OCI-LY7 (cell line): ENCODE measurements at regions not wholly inside any gene's neighbourhood (a gene's known extent, or its start where the extent isn't known, plus 50 kb on each side); places are given as distances from the start of the nearest gene placed in this dataset.

ENCODE experiments used
- EZH2phosphoT487 ChIP-seq: fragments of 200-600 bp; sonication (generic); IDR thresholded peaks from 2 replicates; pipeline ENCODE4 v1.6.1; 2018; ENCODE audit warnings: low read depth, borderline replicate concordance, mild to moderate bottlenecking, mixed run types, antibody characterized with exemption, low read length, moderate library complexity, mixed read lengths
- TF ChIP-seq, protein P1 (sequence below): fragments of 200-600 bp; sonication (generic); conservative IDR thresholded peaks from 2 replicates; pipeline ENCODE4 v1.5.1; 2014; ENCODE audit warnings: mild to moderate bottlenecking, antibody characterized with exemption, low read length, moderate library complexity, mixed read lengths

DNA sequence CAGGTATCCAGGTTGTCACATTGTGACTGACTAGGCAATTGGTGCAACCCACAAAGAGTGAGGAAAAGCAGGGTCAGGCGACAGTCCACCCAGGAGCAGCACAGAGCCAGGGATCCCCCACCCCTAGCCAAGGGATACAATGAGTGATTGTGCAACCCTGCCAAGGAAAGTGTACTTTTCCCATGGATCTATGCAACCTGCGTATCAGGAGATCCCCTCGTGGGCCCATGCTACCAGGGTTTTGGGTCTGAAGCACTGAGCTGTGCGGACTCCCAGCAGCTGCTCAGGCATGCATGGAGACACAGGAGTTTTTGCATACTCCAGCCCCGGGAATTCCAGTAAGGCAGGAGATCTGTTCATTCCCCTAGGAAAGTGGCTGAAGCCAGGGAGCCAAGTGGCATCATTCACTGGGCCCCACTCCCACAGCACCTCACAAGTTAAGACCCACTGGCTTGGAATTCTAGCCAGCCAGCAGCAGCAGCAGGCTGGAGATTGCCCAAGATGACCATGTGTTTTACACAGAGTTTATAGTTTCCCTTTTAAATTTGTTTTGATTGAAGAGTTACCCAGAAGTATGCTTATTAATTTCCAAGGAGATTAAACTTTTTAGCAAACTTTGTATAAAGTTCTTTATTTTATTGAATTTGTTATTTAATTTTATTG, 136.0 kb downstream of the LTN1 start:
- TF ChIP-seq, protein P1, sequence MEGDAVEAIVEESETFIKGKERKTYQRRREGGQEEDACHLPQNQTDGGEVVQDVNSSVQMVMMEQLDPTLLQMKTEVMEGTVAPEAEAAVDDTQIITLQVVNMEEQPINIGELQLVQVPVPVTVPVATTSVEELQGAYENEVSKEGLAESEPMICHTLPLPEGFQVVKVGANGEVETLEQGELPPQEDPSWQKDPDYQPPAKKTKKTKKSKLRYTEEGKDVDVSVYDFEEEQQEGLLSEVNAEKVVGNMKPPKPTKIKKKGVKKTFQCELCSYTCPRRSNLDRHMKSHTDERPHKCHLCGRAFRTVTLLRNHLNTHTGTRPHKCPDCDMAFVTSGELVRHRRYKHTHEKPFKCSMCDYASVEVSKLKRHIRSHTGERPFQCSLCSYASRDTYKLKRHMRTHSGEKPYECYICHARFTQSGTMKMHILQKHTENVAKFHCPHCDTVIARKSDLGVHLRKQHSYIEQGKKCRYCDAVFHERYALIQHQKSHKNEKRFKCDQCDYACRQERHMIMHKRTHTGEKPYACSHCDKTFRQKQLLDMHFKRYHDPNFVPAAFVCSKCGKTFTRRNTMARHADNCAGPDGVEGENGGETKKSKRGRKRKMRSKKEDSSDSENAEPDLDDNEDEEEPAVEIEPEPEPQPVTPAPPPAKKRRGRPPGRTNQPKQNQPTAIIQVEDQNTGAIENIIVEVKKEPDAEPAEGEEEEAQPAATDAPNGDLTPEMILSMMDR: no peak
- TF ChIP-seq EZH2phosphoT487: no peak
